ENCODE measurements at regions not wholly inside any gene's neighbourhood (a gene's known extent, or its start where the extent isn't known, plus 50 kb on each side); places are given as distances from the start of the nearest gene placed in this dataset.

DNA sequence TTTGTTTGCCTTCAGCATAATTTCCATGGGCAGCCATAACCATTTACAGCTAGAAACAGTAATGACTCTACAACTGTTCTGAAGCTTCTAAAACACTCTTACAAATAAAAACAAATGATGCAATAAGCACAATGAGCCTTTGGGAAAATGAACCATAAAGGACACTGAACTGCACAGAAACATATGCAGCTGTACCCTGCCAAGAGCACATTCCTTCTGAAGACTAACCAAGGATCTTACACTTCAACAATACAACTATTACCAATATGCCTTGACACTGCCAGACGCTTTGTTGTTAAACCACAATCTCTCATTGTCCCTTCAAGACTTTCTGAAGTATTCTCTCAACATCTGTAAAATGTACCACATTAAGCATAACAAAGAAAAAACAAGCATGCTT, 104.2 kb upstream of the HMHB1 start:
- TF ChIP-seq, protein P1, sequence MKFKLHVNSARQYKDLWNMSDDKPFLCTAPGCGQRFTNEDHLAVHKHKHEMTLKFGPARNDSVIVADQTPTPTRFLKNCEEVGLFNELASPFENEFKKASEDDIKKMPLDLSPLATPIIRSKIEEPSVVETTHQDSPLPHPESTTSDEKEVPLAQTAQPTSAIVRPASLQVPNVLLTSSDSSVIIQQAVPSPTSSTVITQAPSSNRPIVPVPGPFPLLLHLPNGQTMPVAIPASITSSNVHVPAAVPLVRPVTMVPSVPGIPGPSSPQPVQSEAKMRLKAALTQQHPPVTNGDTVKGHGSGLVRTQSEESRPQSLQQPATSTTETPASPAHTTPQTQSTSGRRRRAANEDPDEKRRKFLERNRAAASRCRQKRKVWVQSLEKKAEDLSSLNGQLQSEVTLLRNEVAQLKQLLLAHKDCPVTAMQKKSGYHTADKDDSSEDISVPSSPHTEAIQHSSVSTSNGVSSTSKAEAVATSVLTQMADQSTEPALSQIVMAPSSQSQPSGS (CRISPR knock-in tag; IDR thresholded peaks at IDR 0.05; ENCODE audit: borderline replicate concordance, low read depth), result no peak
- no peak for TF ChIP-seq CTCF (IDR thresholded peaks at IDR 0.05)
- TF ChIP-seq NR2C2 (CRISPR knock-in tag; IDR thresholded peaks at IDR 0.05), result no peak
